ENCODE measurements at regions not wholly inside any gene's neighbourhood (a gene's known extent, or its start where the extent isn't known, plus 50 kb on each side); places are given as distances from the start of the nearest gene placed in this dataset.

- DNase-seq, result no peak
These were observed 126.9 kb upstream of the NCAM1 start for GRCh38 chr11:112834277-112834755.

- no peak for DNase-seq
These were observed 125.5 kb upstream of the NCAM1 start for GRCh38 chr11:112835591-112836255.

- no peak for DNase-seq
These were observed 125.0 kb upstream of the NCAM1 start for GRCh38 chr11:112836256-112836602.

- no peak for DNase-seq
These were observed 123.9 kb upstream of the NCAM1 start for GRCh38 chr11:112837162-112837826.

- no peak for DNase-seq
These were observed 122.2 kb upstream of the NCAM1 start for GRCh38 chr11:112839051-112839450.

GRCh38 chr11:112841729-112842128, 119.5 kb upstream of the NCAM1 start:
- DNase-seq, result no peak

- DNase-seq, result no peak
These were observed 119.1 kb upstream of the NCAM1 start for GRCh38 chr11:112842151-112842550.

GRCh38 chr11:112844517-112844916, 116.7 kb upstream of the NCAM1 start:
- no peak for DNase-seq

GRCh38 chr11:112847568-112847967, 113.7 kb upstream of the NCAM1 start:
- DNase-seq, result no peak

GRCh38 chr11:112852143-112852866, 108.9 kb upstream of the NCAM1 start:
- DNase-seq, result no peak

- no peak for DNase-seq
These were observed 105.1 kb upstream of the NCAM1 start for GRCh38 chr11:112856133-112856532.

GRCh38 chr11:112856591-112856990, 104.6 kb upstream of the NCAM1 start:
- no peak for DNase-seq

GRCh38 chr11:112858289-112859023, 102.8 kb upstream of the NCAM1 start:
- DNase-seq, result no peak

- DNase-seq, result no peak
These were observed 101.4 kb upstream of the NCAM1 start for GRCh38 chr11:112859787-112860186.

- DNase-seq, result no peak
These were observed 99.9 kb upstream of the NCAM1 start for GRCh38 chr11:112861356-112861755.

- DNase-seq, result no peak
These were observed 97.9 kb upstream of the NCAM1 start for GRCh38 chr11:112863305-112863704.

GRCh38 chr11:112864672-112865071, 96.5 kb upstream of the NCAM1 start:
- no peak for DNase-seq

GRCh38 chr11:112871909-112872500, 89.2 kb upstream of the NCAM1 start:
- DNase-seq, result no peak

- DNase-seq, result no peak
These were observed 86.2 kb upstream of the NCAM1 start for GRCh38 chr11:112874980-112875379.

GRCh38 chr11:112877581-112877980, 83.6 kb upstream of the NCAM1 start:
- DNase-seq, result no peak

- DNase-seq, result no peak
These were observed 83.1 kb upstream of the NCAM1 start for GRCh38 chr11:112878033-112878601.

GRCh38 chr11:112880495-112880894, 80.7 kb upstream of the NCAM1 start:
- no peak for DNase-seq

- no peak for DNase-seq
These were observed 79.8 kb upstream of the NCAM1 start for GRCh38 chr11:112881461-112881860.
